ENCODE measurements at regions not wholly inside any gene's neighbourhood (a gene's known extent, or its start where the extent isn't known, plus 50 kb on each side); places are given as distances from the start of the nearest gene placed in this dataset.

DNA sequence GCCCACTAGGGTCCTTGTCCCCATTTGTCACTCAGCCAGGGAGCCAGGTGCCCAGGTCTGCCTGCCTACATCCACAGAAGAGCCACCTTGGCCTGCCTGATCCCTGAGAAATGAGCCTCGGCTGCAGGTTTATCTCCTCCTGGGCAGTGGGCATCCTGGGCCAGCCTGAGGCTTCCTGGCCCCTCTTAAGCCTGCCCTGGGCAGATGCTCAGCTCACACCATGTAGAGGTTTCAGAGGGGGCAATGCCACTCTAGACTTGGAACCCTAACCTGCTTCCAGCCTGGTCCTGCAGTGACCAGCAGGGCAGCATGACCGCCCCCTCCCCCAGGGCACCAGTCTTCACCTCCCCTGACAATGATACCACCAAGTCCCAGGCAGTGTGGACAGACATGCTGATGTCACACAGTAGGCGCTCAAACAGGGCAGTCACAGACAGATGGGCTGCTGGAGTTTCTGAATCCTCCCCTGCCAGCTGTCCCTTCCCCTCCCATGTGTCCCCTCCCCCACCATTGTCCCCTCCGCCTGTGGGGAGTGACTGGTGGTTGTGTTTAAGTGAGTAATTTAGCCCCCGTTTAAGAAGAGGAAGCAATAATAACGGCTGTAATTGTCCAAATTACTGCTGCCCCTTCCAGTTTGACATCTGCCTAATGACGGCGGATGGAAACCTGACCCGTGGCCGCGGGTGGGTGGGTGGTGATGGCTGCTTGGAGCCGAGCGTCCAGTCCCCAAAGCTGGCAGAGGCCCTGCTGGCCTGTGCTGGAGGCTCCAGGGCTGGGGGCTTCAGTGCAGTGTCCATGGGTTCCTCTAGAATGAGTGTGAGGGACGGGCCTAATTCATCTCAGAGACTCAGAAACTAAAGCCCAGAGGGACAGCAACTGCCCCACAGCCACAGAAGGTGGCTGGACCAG, 147.7 kb downstream of the BARX1 start:
- TF ChIP-seq, protein P1, sequence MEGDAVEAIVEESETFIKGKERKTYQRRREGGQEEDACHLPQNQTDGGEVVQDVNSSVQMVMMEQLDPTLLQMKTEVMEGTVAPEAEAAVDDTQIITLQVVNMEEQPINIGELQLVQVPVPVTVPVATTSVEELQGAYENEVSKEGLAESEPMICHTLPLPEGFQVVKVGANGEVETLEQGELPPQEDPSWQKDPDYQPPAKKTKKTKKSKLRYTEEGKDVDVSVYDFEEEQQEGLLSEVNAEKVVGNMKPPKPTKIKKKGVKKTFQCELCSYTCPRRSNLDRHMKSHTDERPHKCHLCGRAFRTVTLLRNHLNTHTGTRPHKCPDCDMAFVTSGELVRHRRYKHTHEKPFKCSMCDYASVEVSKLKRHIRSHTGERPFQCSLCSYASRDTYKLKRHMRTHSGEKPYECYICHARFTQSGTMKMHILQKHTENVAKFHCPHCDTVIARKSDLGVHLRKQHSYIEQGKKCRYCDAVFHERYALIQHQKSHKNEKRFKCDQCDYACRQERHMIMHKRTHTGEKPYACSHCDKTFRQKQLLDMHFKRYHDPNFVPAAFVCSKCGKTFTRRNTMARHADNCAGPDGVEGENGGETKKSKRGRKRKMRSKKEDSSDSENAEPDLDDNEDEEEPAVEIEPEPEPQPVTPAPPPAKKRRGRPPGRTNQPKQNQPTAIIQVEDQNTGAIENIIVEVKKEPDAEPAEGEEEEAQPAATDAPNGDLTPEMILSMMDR (IDR thresholded peaks at IDR 0.05): no peak
- no peak for TF ChIP-seq EP300 (IDR thresholded peaks at IDR 0.05)

All from ovary (tissue), 3 donors.